HCT116 (cell line): ENCODE measurements at regions not wholly inside any gene's neighbourhood (a gene's known extent, or its start where the extent isn't known, plus 50 kb on each side); places are given as distances from the start of the nearest gene placed in this dataset.
A peak's percentile ranks its signal among the peaks of the same experiment; 100 is the strongest.

Source experiments
- ATAC-seq: fragments of 200-7000 bp; cut with Tn5 transposase; 2 replicates; pipeline ENCODE4 v1.9.1; 2020; ENCODE audit warnings: mild to moderate bottlenecking, moderate library complexity
- BruUV-seq: library from RNA; stranded (reverse); fragments of 400-500 nt; replicated peaks from 2 replicates; lab custom pipeline; 2021; lab: Mats Ljungman, UMichigan
- CTCF ChIA-PET: fragments of 300-600 bp; sonication (Branson Sonifier 250); formaldehyde crosslinking; loops from one replicate; lab custom pipeline; 2021; ENCODE audit warnings: antibody characterized with exemption; lab: Charles Lee
- POLR2A ChIA-PET: fragments of 300-600, 350-600 bp; sonication (Branson Sonifier 250); formaldehyde crosslinking; loops from one replicate; lab custom pipeline; 2021; ENCODE audit warnings: antibody characterized with exemption; lab: Charles Lee
- RAD21 ChIA-PET, 2 experiments: fragments of 300-600 bp; sonication (Branson Sonifier 250); formaldehyde crosslinking; loops; one replicate each; lab custom pipeline; 2023; ENCODE audit warnings: low total read pairs in 2 of 2; ENCODE audit not compliant: uncharacterized antibody in 2 of 2, unreplicated experiment in 2 of 2, low non-redundant PET in 1 of 2; lab: Charles Lee
- DNase-seq: peaks from one replicate; pipeline ENCODE4 v3.0.0-alpha.2; 2010; ENCODE audit warnings: low read depth, low spot score
- H2AFZ ChIP-seq: fragments of 200-600 bp; shearing (Covaris generic), sonication (generic); 2 replicates; pipeline ENCODE4 v1.6.1; 2017; ENCODE audit warnings: low read depth, mixed run types, mixed read lengths, antibody characterized with exemption, low read length; ENCODE audit not compliant: poor library complexity, severe bottlenecking
- H3K27ac ChIP-seq: 2 replicates; pipeline ENCODE4 v1.5.1; 2012; ENCODE audit warnings: low read depth, low read length
- H3K27me3 ChIP-seq: fragments of 200-600 bp; sonication (generic); 2 replicates; pipeline ENCODE4 v1.6.1; 2016; ENCODE audit warnings: mixed run types, low read length, mixed read lengths; ENCODE audit not compliant: insufficient read depth
- H3K36me3 ChIP-seq, 2 experiments: fragments of 200-500 bp in 1 of 2; fragments of 200-600 bp in 1 of 2; sonication (Bioruptor generic) in 1 of 2; sonication (generic) in 1 of 2; 2 replicates each; pipeline versions ENCODE4 v1.5.1 to v1.6.1; 2014 to 2016; ENCODE audit warnings: low read length in 2 of 2, inconsistent platforms in 1 of 2, mixed read lengths in 1 of 2, mixed run types in 1 of 2; ENCODE audit not compliant: insufficient read depth in 2 of 2, control insufficient read depth in 1 of 2
- H3K4me1 ChIP-seq, 2 experiments: fragments of 200-600 bp in 1 of 2; sonication (generic) in 1 of 2; 2 replicates each; pipeline versions ENCODE4 v1.5.1 to v1.6.1; 2012 to 2017; ENCODE audit warnings: low read length in 2 of 2, inconsistent platforms in 1 of 2, mild to moderate bottlenecking in 1 of 2, mixed read lengths in 1 of 2, mixed run types in 1 of 2, moderate library complexity in 1 of 2; ENCODE audit not compliant: insufficient read depth in 2 of 2, control insufficient read depth in 1 of 2
- H3K4me2 ChIP-seq: fragments of 200-600 bp; sonication (generic); 2 replicates; pipeline ENCODE4 v1.6.1; 2017; ENCODE audit warnings: mixed run types, low read length, mixed read lengths
- H3K4me3 ChIP-seq, 2 experiments: fragments of 200-600 bp in 1 of 2; sonication (generic) in 1 of 2; replicated peaks in 1 of 2; 2 replicates each; pipeline ENCODE4 v1.5.1; 2011 to 2016; ENCODE audit warnings: low read length in 2 of 2, control low read depth in 1 of 2, low read depth in 1 of 2, mild to moderate bottlenecking in 1 of 2, mixed read lengths in 1 of 2, mixed run types in 1 of 2
- H3K79me2 ChIP-seq: fragments of 200-600 bp; sonication (generic); 2 replicates; pipeline ENCODE4 v1.6.1; 2017; ENCODE audit warnings: mild to moderate bottlenecking, mixed run types, low read length, moderate library complexity, mixed read lengths; ENCODE audit not compliant: insufficient read depth
- H3K9ac ChIP-seq: fragments of 200-600 bp; sonication (generic); 2 replicates; pipeline ENCODE4 v1.6.1; 2016; ENCODE audit warnings: low read length, mixed read lengths
- H3K9me2 ChIP-seq: fragments of 200-600 bp; sonication (generic), shearing (Covaris generic); 2 replicates; pipeline ENCODE4 v1.6.1; 2017; ENCODE audit warnings: mixed run types, mild to moderate bottlenecking, moderate library complexity; ENCODE audit not compliant: insufficient read depth
- H3K9me3 ChIP-seq, 2 experiments: fragments of 200-500 bp in 1 of 2; fragments of 200-600 bp in 1 of 2; sonication (Bioruptor generic) in 1 of 2; sonication (generic) in 1 of 2; 2 replicates each; pipeline ENCODE4 v1.6.1; 2014 to 2017; ENCODE audit warnings: low read length in 2 of 2, mixed read lengths in 2 of 2, inconsistent platforms in 1 of 2, low read depth in 1 of 2, mild to moderate bottlenecking in 1 of 2, mixed run types in 1 of 2, moderate library complexity in 1 of 2; ENCODE audit not compliant: control insufficient read depth in 1 of 2, insufficient read depth in 1 of 2
- H4K20me1 ChIP-seq: fragments of 200-600 bp; sonication (generic), shearing (Covaris generic); 2 replicates; pipeline ENCODE4 v1.6.1; 2017; ENCODE audit warnings: mixed run types, mild to moderate bottlenecking, moderate library complexity; ENCODE audit not compliant: insufficient read depth
- CBX3 ChIP-seq: IDR thresholded peaks from 2 replicates; pipeline ENCODE4 v1.6.1; 2012; ENCODE audit warnings: low read depth
- CEBPB ChIP-seq: IDR thresholded peaks from 2 replicates; pipeline ENCODE4 v1.6.1; 2012; ENCODE audit warnings: low read depth
- CTCF ChIP-seq, 3 experiments: fragments of 200-600 bp in 1 of 3; sonication (generic) in 1 of 3; IDR thresholded peaks in 2 of 3; conservative IDR thresholded peaks in 1 of 3; 2 replicates each; pipeline ENCODE4 v1.5.1; 2012 to 2017; ENCODE audit warnings: low read depth in 2 of 3, low read length in 2 of 3, antibody characterized with exemption in 1 of 3, borderline replicate concordance in 1 of 3, control low read depth in 1 of 3, mild to moderate bottlenecking in 1 of 3, mixed read lengths in 1 of 3, mixed run types in 1 of 3, moderate library complexity in 1 of 3; ENCODE audit not compliant: insufficient read depth in 1 of 3
- ELF1 ChIP-seq: IDR thresholded peaks from 2 replicates; pipeline ENCODE4 v1.6.1; 2012; ENCODE audit warnings: low read depth, borderline replicate concordance
- FOSL1 ChIP-seq: IDR thresholded peaks from 2 replicates; pipeline ENCODE4 v1.6.1; 2012; ENCODE audit warnings: low read depth
- JUND ChIP-seq: IDR thresholded peaks from 2 replicates; pipeline ENCODE4 v1.6.1; 2012
- POLR2A ChIP-seq: IDR thresholded peaks from 2 replicates; pipeline ENCODE4 v1.7.0; 2011; ENCODE audit warnings: borderline replicate concordance; ENCODE audit not compliant: insufficient read depth, insufficient read length; ENCODE audit errors: extremely low read depth
- POLR2AphosphoS5 ChIP-seq: IDR thresholded peaks from 2 replicates; pipeline ENCODE4 v1.6.1; 2011; ENCODE audit warnings: mild to moderate bottlenecking, low read depth, low read length, moderate library complexity
- SIN3A ChIP-seq: IDR thresholded peaks from 2 replicates; pipeline ENCODE4 v1.6.1; 2012; ENCODE audit warnings: low read depth
- SP1 ChIP-seq: IDR thresholded peaks from 2 replicates; pipeline ENCODE4 v1.6.1; 2012; ENCODE audit warnings: low read depth
- SRF ChIP-seq: IDR thresholded peaks from 2 replicates; pipeline ENCODE4 v1.6.1; 2012; ENCODE audit warnings: low read depth
- TCF7L2 ChIP-seq: IDR thresholded peaks from 2 replicates; pipeline ENCODE4 v1.7.0; 2011; ENCODE audit warnings: borderline replicate concordance, inconsistent platforms; ENCODE audit not compliant: insufficient read depth, insufficient read length; ENCODE audit errors: extremely low read depth
- ZNF274 ChIP-seq: fragments of 200-500 bp; sonication (Bioruptor generic); IDR thresholded peaks from 2 replicates; pipeline ENCODE4 v1.6.1; 2014; ENCODE audit warnings: mild to moderate bottlenecking, low read depth, low read length, inconsistent platforms
- intact Hi-C: fragments of 100-400 bp; cut with micrococcal nuclease; formaldehyde crosslinking; loops from 2 replicates; pipeline ENCODE4 v1.10.0; 2022
- TF ChIP-seq, protein P1 (sequence below): IDR thresholded peaks from 2 replicates; pipeline ENCODE4 v1.6.1; 2011; ENCODE audit warnings: mild to moderate bottlenecking, low read length, moderate library complexity; ENCODE audit not compliant: insufficient replicate concordance; ENCODE audit errors: extremely low read depth

DNA sequence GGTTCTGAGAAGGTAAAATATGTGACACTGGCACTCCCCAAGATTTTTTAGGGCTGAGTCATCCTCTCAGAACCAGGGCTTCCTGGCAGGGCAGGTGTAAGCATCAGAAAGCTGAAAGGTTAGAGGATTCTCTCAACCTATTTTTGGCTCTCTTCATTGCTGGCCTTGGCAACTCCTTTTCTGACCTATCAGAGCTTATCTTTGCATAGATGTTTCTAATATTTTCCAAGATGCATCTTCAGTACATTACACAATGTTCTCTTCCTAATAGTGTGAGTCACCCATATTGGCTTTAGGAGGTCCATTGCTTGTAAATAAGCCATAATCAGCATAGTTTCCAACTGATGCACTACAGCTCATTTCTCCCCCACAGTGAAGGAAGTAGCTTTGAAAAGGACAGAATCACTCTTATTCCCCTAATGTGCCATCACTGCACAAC is 2008.4 kb upstream of the PIK3C3 start:
- no peaks in the 10 kb centered on the region for H3K9me2 ChIP-seq
- DNase-seq (peak; percentile 51), ATAC-seq (peak; percentile 84)
- H3K4me1 ChIP-seq, result peaks cover 12 to 33% of the 10 kb centered on the region in 2 experiments
- H3K79me2 ChIP-seq, result no peaks in the 10 kb centered on the region
- BruUV-seq, result no TSS peak
- ChIA-PET RAD21 (interaction anchor here in 1 of 2 experiments (0.7 kb wide), 1 partner anchor 97 kb away, joined by 4 read pairs; no protein-coding TSS in a partner anchor), POLR2A (no interaction called here), CTCF (no interaction called here)
- no peaks in the 10 kb centered on the region for H3K27me3 ChIP-seq
- H4K20me1 ChIP-seq, result no peaks in the 10 kb centered on the region
- 0 out of 2 replicates have a peak overlapping the region, but pooled peaks have one; percentile 12 for H3K9ac ChIP-seq
- peak overlapping the region; percentile 61 for H3K4me2 ChIP-seq
- peak overlapping the region; percentile 57 for H2AFZ ChIP-seq
- H3K9me3 ChIP-seq, result no peaks in the 10 kb centered on the region
- TF ChIP-seq, protein P1, sequence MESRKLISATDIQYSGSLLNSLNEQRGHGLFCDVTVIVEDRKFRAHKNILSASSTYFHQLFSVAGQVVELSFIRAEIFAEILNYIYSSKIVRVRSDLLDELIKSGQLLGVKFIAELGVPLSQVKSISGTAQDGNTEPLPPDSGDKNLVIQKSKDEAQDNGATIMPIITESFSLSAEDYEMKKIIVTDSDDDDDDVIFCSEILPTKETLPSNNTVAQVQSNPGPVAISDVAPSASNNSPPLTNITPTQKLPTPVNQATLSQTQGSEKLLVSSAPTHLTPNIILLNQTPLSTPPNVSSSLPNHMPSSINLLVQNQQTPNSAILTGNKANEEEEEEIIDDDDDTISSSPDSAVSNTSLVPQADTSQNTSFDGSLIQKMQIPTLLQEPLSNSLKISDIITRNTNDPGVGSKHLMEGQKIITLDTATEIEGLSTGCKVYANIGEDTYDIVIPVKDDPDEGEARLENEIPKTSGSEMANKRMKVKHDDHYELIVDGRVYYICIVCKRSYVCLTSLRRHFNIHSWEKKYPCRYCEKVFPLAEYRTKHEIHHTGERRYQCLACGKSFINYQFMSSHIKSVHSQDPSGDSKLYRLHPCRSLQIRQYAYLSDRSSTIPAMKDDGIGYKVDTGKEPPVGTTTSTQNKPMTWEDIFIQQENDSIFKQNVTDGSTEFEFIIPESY, result no peak
- TF ChIP-seq JUND (peak; percentile 69), SIN3A (peak; percentile 19; the same call in 1 of the 2 replicates), TCF7L2 (peak; percentile 51), CEBPB (peak; percentile 71), FOSL1 (peak; percentile 74), SRF (no peak), SP1 (peak; percentile 54), ZNF274 (no peak)
- H3K27ac ChIP-seq, result peak overlapping the region; percentile 61; the same call in 1 of the 2 replicates
- intact Hi-C loops, result no loop called here
- 0 out of 4 replicates have a peak overlapping the region, but pooled peaks of 1 of the 2 experiments have one; percentile 1 for H3K4me3 ChIP-seq
- no peaks in the 10 kb centered on the region for H3K36me3 ChIP-seq

- ChIA-PET RAD21 (no interaction called here), POLR2A (no interaction called here)
- peak overlapping the region; percentile 12 for H2AFZ ChIP-seq
Measured at GRCh38 chr18:39945076-39945475, 2010.0 kb upstream of the PIK3C3 start.

More at GRCh38 chr18:39945076-39945475, 2010.0 kb upstream of the PIK3C3 start:
- Histone ChIP-seq H3K9me2 (no peaks in the 10 kb centered on the region), H3K9ac (no peak overlapping the region), H4K20me1 (no peaks in the 10 kb centered on the region), H3K27ac (no peak overlapping the region), H3K36me3 (no peaks in the 10 kb centered on the region), H3K4me3 (no peak overlapping the region), H3K79me2 (no peaks in the 10 kb centered on the region), H3K27me3 (no peaks in the 10 kb centered on the region), H3K4me2 (no peak overlapping the region), H3K4me1 (peaks cover 12 to 26% of the 10 kb centered on the region in 2 experiments), H3K9me3 (no peaks in the 10 kb centered on the region)
- no TSS peak for BruUV-seq
- intact Hi-C loops, result no loop called here
- CTCF ChIA-PET, result no interaction called here
- DNase-seq (no peak), ATAC-seq (no peak)
- TF ChIP-seq ELF1, result no peak
- TF ChIP-seq, protein P1, result no peak
- no peak for TF ChIP-seq CTCF (IDR thresholded peaks at IDR 0.05 in 2 of 3, conservative IDR thresholded peaks at IDR 0.05 in 1 of 3; ENCODE audit: borderline replicate concordance in 1 of 3, insufficient read depth in 1 of 3, low read depth in 2 of 3, low read length in 2 of 3)
- no peak for TF ChIP-seq CBX3
- no peak for TF ChIP-seq POLR2AphosphoS5
- no peak for TF ChIP-seq POLR2A
- TF ChIP-seq, all 23 proteins: peak for 0
